H1 (cell line): ENCODE measurements at regions not wholly inside any gene's neighbourhood (a gene's known extent, or its start where the extent isn't known, plus 50 kb on each side); places are given as distances from the start of the nearest gene placed in this dataset.

Source experiments
- EGR1 ChIP-seq: IDR thresholded peaks from 2 replicates; pipeline ENCODE4 v1.6.1; 2011; ENCODE audit warnings: low read depth, low read length, borderline replicate concordance
- KDM5A ChIP-seq: fragments of 200-600 bp; IDR thresholded peaks from 2 replicates; pipeline ENCODE4 v1.7.1; 2012; ENCODE audit warnings: mild to moderate bottlenecking, low read length, inconsistent platforms, mixed read lengths

DNA sequence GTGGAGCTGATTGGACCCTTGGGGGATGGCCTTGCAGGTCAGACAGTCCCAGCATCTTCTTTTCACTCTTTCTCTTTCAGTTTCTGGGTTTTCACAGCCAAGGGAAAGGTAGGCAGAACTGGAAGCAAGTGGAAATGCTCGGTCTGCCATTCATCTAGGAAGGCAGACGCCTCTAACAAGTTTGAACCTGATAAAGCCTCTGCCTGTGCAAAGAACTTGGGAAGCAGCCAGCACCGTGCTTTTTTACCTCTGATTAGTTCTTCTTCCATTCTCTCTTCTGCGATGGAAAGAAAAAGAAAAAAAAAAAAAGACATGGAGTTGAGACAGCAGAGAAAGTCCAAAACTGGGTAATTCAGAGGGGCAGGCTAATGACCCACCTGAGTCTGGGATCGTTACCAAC lies 997.8 kb upstream of the EEF2KMT start (continued):
- no peak for TF ChIP-seq EGR1
- no peak for TF ChIP-seq KDM5A
